Keratinocyte (primary cell): ENCODE measurements at regions not wholly inside any gene's neighbourhood (a gene's known extent, or its start where the extent isn't known, plus 50 kb on each side); places are given as distances from the start of the nearest gene placed in this dataset.

Experiments used
- DNase-seq: peaks from one replicate; pipeline ENCODE4 v3.0.0-alpha.2; 2011; ENCODE audit warnings: low read depth, missing footprints, low spot score
- FAIRE-seq: peaks from 2 replicates; lab custom pipeline; 2011; peaks lifted over from hg19 to GRCh38; lab: Jason Lieb, UNC
- H2AFZ ChIP-seq: 2 replicates; pipeline ENCODE4 v1.6.0; 2012; ENCODE audit warnings: low read length, control low read depth, inconsistent platforms; ENCODE audit not compliant: control insufficient read depth
- H3K27ac ChIP-seq: 2 replicates; pipeline ENCODE4 v1.5.1; 2011; ENCODE audit warnings: low read length; ENCODE audit not compliant: control insufficient read depth, insufficient read depth
- H3K27me3 ChIP-seq: 3 replicates; pipeline ENCODE4 v1.6.0; 2011; ENCODE audit warnings: low read length; ENCODE audit not compliant: control insufficient read depth, insufficient read depth; ENCODE audit errors: extremely low read depth
- H3K36me3 ChIP-seq, 2 experiments: 2 replicates in 1 of 2; 3 replicates in 1 of 2; pipeline ENCODE4 v1.5.1; 2011; ENCODE audit warnings: low read length in 2 of 2, mild to moderate bottlenecking in 1 of 2; ENCODE audit not compliant: control insufficient read depth in 2 of 2, insufficient read depth in 2 of 2; ENCODE audit errors: extremely low read depth in 1 of 2
- H3K4me1 ChIP-seq: 3 replicates; pipeline ENCODE4 v1.5.1; 2011; ENCODE audit warnings: low read length; ENCODE audit not compliant: control insufficient read depth, insufficient read depth; ENCODE audit errors: extremely low read depth
- H3K4me2 ChIP-seq: 3 replicates; pipeline ENCODE4 v1.6.0; 2011; ENCODE audit warnings: low read depth, low read length; ENCODE audit not compliant: control insufficient read depth, insufficient read depth; ENCODE audit errors: extremely low read depth
- H3K4me3 ChIP-seq, 3 experiments: fragments of 200-600 bp in 1 of 3; sonication (generic) in 1 of 3; 2 replicates in 2 of 3; 3 replicates in 1 of 3; pipeline ENCODE4 v1.5.1; 2011 to 2016; ENCODE audit warnings: low read length in 3 of 3, mild to moderate bottlenecking in 3 of 3, control low read depth in 2 of 3, inconsistent platforms in 1 of 3, low read depth in 1 of 3, mixed read lengths in 1 of 3, mixed run types in 1 of 3, moderate library complexity in 1 of 3; ENCODE audit not compliant: control insufficient read depth in 2 of 3, insufficient read depth in 2 of 3; ENCODE audit errors: extremely low read depth in 1 of 3
- H3K79me2 ChIP-seq: 2 replicates; pipeline ENCODE4 v1.6.0; 2012; ENCODE audit warnings: low read length; ENCODE audit not compliant: control insufficient read depth, insufficient read depth
- H3K9ac ChIP-seq: 3 replicates; pipeline ENCODE4 v1.6.0; 2011; ENCODE audit warnings: low read length; ENCODE audit not compliant: control insufficient read depth, insufficient read depth; ENCODE audit errors: extremely low read depth
- H3K9me1 ChIP-seq: 3 replicates; pipeline ENCODE4 v1.6.0; 2011; ENCODE audit warnings: low read length; ENCODE audit not compliant: control insufficient read depth, insufficient read depth; ENCODE audit errors: extremely low read depth
- H3K9me3 ChIP-seq: 2 replicates; pipeline ENCODE4 v1.5.1; 2012; ENCODE audit warnings: low read depth, low read length; ENCODE audit not compliant: control insufficient read depth
- H4K20me1 ChIP-seq: 3 replicates; pipeline ENCODE4 v1.6.0; 2011; ENCODE audit warnings: low read length; ENCODE audit not compliant: control insufficient read depth, insufficient read depth; ENCODE audit errors: extremely low read depth
- EZH2 ChIP-seq: IDR thresholded peaks from one replicate; pipeline ENCODE4 v1.6.1; 2012; ENCODE audit warnings: inconsistent platforms, mild to moderate bottlenecking, low read length, moderate library complexity
- dilution Hi-C: fragments of 300-500 bp; cut with MboI; formaldehyde crosslinking; loops from one replicate; pipeline ENCODE4 v1.7.0; 2020; ENCODE audit warnings: low sequenced_read_pairs; ENCODE audit not compliant: extremely low pct_ligation_motif_present
- TF ChIP-seq, protein P1 (sequence below), 3 experiments: IDR thresholded peaks in 1 of 3; conservative IDR thresholded peaks in 1 of 3; optimal IDR thresholded peaks in 1 of 3; 2 replicates in 2 of 3; 3 replicates in 1 of 3; pipeline versions ENCODE3 to v1.5.1; 2011; ENCODE audit warnings: low read length in 3 of 3, mild to moderate bottlenecking in 3 of 3, moderate library complexity in 2 of 3, control low read depth in 1 of 3, inconsistent platforms in 1 of 3; ENCODE audit not compliant: insufficient read depth in 2 of 3; ENCODE audit errors: extremely low read depth in 1 of 3

DNA sequence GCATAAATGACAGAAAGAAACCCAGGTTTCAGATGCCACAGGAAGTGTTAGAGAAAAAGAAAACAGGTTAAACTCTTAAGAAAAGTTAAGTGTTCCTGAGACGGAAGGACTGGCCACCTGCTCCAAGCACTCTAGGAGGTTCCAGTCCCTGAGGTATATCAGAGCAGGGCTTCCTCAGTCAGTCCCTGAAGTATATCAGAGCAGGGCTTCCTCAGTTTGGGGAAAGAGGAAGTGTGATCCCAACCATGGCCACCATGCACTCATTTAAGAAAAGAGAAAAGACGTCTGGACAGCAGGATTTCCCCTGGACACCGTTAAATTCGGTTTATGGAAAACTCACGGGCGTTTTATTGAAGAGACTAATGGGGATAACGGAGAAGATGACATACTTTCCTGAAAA, 133.4 kb upstream of the PFKP start:
- Histone ChIP-seq H4K20me1 (no peaks in the 10 kb centered on the region), H3K36me3 (no peaks in the 10 kb centered on the region), H2AFZ (no peak overlapping the region), H3K4me2 (no peak overlapping the region), H3K79me2 (no peaks in the 10 kb centered on the region), H3K4me1 (no peaks in the 10 kb centered on the region), H3K9ac (no peak overlapping the region), H3K27ac (no peak overlapping the region), H3K27me3 (no peaks in the 10 kb centered on the region), H3K9me1 (no peaks in the 10 kb centered on the region), H3K9me3 (no peaks in the 10 kb centered on the region), H3K4me3 (no peak overlapping the region)
- no peak for DNase-seq
- FAIRE-seq: no peak
- TF ChIP-seq, protein P1, sequence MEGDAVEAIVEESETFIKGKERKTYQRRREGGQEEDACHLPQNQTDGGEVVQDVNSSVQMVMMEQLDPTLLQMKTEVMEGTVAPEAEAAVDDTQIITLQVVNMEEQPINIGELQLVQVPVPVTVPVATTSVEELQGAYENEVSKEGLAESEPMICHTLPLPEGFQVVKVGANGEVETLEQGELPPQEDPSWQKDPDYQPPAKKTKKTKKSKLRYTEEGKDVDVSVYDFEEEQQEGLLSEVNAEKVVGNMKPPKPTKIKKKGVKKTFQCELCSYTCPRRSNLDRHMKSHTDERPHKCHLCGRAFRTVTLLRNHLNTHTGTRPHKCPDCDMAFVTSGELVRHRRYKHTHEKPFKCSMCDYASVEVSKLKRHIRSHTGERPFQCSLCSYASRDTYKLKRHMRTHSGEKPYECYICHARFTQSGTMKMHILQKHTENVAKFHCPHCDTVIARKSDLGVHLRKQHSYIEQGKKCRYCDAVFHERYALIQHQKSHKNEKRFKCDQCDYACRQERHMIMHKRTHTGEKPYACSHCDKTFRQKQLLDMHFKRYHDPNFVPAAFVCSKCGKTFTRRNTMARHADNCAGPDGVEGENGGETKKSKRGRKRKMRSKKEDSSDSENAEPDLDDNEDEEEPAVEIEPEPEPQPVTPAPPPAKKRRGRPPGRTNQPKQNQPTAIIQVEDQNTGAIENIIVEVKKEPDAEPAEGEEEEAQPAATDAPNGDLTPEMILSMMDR (optimal IDR thresholded peaks at IDR 0.05 in 1 of 3, IDR thresholded peaks at IDR 0.05 in 1 of 3, conservative IDR thresholded peaks at IDR 0.05 in 1 of 3; ENCODE audit: extremely low read depth in 1 of 3, insufficient read depth in 2 of 3, low read length in 3 of 3): no peak
- no peak for TF ChIP-seq EZH2
- dilution Hi-C loops: no loop called here

DNA sequence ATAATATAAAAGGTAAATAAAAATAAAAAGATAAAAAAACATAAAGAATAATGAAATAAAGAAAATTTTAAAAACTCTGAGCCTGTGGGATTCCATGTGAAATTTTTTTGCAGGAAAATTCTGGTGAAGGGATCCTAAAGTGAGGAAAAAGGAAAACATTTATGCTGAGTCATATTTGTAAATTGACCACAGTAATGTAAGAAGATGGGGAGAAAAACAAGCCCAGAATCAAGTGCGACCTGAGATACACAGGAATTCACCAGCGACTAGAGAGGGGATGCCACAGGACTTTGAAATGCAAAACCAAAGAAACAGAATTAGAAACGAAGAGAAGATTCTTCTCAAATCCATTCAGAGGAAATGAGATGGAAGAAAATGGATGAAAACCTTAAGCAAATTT, 133.8 kb upstream of the PFKP start:
- TF ChIP-seq, protein P1 (optimal IDR thresholded peaks at IDR 0.05 in 1 of 3, IDR thresholded peaks at IDR 0.05 in 1 of 3, conservative IDR thresholded peaks at IDR 0.05 in 1 of 3; ENCODE audit: extremely low read depth in 1 of 3, insufficient read depth in 2 of 3, low read length in 3 of 3): no peak
- Histone ChIP-seq H3K36me3 (no peaks in the 10 kb centered on the region), H2AFZ (no peak overlapping the region), H3K4me2 (no peak overlapping the region), H3K4me1 (no peaks in the 10 kb centered on the region), H3K4me3 (no peak overlapping the region), H3K9me1 (no peaks in the 10 kb centered on the region), H4K20me1 (no peaks in the 10 kb centered on the region), H3K27ac (no peak overlapping the region), H3K79me2 (no peaks in the 10 kb centered on the region), H3K27me3 (no peaks in the 10 kb centered on the region), H3K9ac (no peak overlapping the region), H3K9me3 (no peaks in the 10 kb centered on the region)
- FAIRE-seq (no peak), DNase-seq (no peak)
- dilution Hi-C loops: no loop called here
